ENCODE measurements at regions not wholly inside any gene's neighbourhood (a gene's known extent, or its start where the extent isn't known, plus 50 kb on each side); places are given as distances from the start of the nearest gene placed in this dataset.

- TF ChIP-seq CTCF (conservative IDR thresholded peaks at IDR 0.05; ENCODE audit: low read depth, low read length) = no peak
- DNase-seq (ENCODE audit: low read depth) = no peak
- no peak overlapping the region for H3K4me3 ChIP-seq (ENCODE audit: low read depth, low read length)
Observed at GRCh38 chr10:78828647-78829539, 239.9 kb upstream of the ZMIZ1 start.

GRCh38 chr10:78829565-78829964 is 239.2 kb upstream of the ZMIZ1 start:
- no peak for DNase-seq (ENCODE audit: low read depth)
- no peak overlapping the region for H3K4me3 ChIP-seq (ENCODE audit: low read depth, low read length)

GRCh38 chr10:78830062-78830975 is 238.4 kb upstream of the ZMIZ1 start:
- TF ChIP-seq CTCF (conservative IDR thresholded peaks at IDR 0.05; ENCODE audit: low read depth, low read length) = no peak
- H3K4me3 ChIP-seq (ENCODE audit: low read depth, low read length) = no peak overlapping the region
- no peak for DNase-seq (ENCODE audit: low read depth)

More at GRCh38 chr10:78829565-78829964, 239.2 kb upstream of the ZMIZ1 start:
- no peak for TF ChIP-seq CTCF (conservative IDR thresholded peaks at IDR 0.05; ENCODE audit: low read depth, low read length)

GRCh38 chr10:78830976-78831375 is 237.8 kb upstream of the ZMIZ1 start:
- no peak overlapping the region for H3K4me3 ChIP-seq (ENCODE audit: low read depth, low read length)
- no peak for DNase-seq (ENCODE audit: low read depth)
- TF ChIP-seq CTCF (conservative IDR thresholded peaks at IDR 0.05; ENCODE audit: low read depth, low read length) = no peak

GRCh38 chr10:78831461-78831860 is 237.3 kb upstream of the ZMIZ1 start:
- no peak for DNase-seq (ENCODE audit: low read depth)
- no peak for TF ChIP-seq CTCF (conservative IDR thresholded peaks at IDR 0.05; ENCODE audit: low read depth, low read length)
- H3K4me3 ChIP-seq (ENCODE audit: low read depth, low read length) = no peak overlapping the region

GRCh38 chr10:78832281-78832680 is 236.5 kb upstream of the ZMIZ1 start:
- no peak for TF ChIP-seq CTCF (conservative IDR thresholded peaks at IDR 0.05; ENCODE audit: low read depth, low read length)
- H3K4me3 ChIP-seq (ENCODE audit: low read depth, low read length) = no peak overlapping the region
- DNase-seq (ENCODE audit: low read depth) = no peak

Data from epithelial cell of proximal tubule (primary cell).